Choroid plexus epithelial cell (primary cell): ENCODE measurements at regions not wholly inside any gene's neighbourhood (a gene's known extent, or its start where the extent isn't known, plus 50 kb on each side); places are given as distances from the start of the nearest gene placed in this dataset.
"Not testable (repeated sequence)": the region's sequence is repeated elsewhere in the genome, so short reads cannot be mapped to it uniquely, and the experiment has no call there.

Experiments
- DNase-seq: peaks from one replicate; pipeline ENCODE4 v3.0.0-alpha.2; 2010; ENCODE audit warnings: low read depth
- H3K4me3 ChIP-seq: 2 replicates; pipeline ENCODE4 v1.5.1; 2011; ENCODE audit warnings: low read depth, mild to moderate bottlenecking, control low read depth, low read length, moderate library complexity
- TF ChIP-seq, protein P1 (sequence below): conservative IDR thresholded peaks from 2 replicates; pipeline ENCODE4 v1.5.1; 2011; ENCODE audit warnings: low read depth, mild to moderate bottlenecking, control low read depth, inconsistent platforms, low read length, moderate library complexity

DNA sequence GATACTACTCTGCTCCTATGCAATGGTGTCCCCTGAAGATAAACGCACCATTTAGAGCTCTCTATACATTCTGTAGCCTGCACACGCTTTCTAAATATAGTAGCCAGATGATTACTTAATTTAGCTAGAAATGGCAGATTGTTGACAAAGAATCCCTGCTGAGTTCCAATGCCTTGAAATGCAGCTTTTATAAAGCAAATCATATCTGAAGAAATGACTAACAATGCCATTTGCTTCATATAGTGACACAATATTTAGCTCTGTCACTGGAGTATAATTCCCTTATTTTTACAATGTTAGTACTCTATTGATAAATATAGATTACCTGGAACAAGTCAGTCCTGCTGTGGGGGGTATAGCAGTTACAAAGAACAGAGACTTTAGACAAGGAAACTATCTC lies 166.2 kb downstream of the CDCA7 start:
- TF ChIP-seq, protein P1, sequence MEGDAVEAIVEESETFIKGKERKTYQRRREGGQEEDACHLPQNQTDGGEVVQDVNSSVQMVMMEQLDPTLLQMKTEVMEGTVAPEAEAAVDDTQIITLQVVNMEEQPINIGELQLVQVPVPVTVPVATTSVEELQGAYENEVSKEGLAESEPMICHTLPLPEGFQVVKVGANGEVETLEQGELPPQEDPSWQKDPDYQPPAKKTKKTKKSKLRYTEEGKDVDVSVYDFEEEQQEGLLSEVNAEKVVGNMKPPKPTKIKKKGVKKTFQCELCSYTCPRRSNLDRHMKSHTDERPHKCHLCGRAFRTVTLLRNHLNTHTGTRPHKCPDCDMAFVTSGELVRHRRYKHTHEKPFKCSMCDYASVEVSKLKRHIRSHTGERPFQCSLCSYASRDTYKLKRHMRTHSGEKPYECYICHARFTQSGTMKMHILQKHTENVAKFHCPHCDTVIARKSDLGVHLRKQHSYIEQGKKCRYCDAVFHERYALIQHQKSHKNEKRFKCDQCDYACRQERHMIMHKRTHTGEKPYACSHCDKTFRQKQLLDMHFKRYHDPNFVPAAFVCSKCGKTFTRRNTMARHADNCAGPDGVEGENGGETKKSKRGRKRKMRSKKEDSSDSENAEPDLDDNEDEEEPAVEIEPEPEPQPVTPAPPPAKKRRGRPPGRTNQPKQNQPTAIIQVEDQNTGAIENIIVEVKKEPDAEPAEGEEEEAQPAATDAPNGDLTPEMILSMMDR: no peak
- DNase-seq: no peak
- H3K4me3 ChIP-seq: no peak overlapping the region

DNA sequence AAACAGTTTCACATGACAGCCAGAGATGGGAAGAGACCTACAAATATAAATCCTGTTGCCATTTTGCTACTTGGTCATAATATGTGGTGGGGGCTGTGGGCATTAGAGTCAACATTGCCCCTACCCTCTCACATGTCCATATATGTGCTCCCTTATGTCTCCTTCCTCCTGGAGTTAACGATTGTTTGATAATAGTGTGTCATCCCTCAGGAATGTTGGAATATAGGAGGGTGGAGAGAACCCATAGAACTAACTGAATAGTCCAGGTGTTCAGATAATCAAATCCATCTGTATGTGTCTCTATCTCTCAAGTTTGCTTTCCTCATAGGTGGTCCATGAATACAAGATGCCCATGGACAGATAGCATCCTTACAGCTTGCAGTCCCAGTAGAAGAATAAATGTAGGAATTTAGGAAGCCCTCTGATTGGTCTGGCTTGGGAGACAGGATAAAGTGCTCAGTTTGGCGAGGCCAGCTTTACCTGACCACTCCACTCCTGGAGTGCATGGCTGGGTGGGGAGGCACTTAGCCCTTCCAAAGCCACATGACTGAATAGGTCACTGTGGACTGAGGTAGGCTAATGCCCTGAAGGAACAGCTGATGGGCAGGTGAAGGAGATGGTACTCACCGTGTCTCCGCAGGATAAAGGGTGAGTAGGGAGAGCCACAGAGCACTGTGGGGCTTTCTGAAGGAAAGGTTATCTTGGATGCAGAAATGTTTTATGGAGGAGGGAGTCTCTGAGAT lies 166.9 kb downstream of the CDCA7 start:
- TF ChIP-seq, protein P1: no peak
- DNase-seq: no peak
- H3K4me3 ChIP-seq: no peak overlapping the region

DNA sequence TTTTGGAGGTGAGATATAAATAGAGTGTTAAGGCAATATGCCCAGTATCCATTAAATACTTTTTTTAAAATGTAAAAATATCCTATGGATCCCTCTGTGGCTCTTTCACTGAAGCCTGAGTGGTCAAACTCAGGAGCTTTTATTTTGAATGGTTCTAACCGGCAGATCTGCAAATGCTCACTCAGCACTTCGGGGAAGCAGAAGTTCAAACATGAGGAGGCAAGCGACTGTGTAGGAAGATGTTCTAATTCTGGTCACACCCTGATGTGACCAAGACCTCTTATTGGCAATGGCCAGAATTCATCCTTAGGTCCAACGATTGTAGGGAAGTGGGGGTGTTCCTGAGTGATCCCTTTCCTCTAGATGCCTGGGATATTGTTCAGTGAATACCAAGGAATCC lies 168.8 kb downstream of the CDCA7 start:
- no peak for DNase-seq
- H3K4me3 ChIP-seq: no peak overlapping the region
- TF ChIP-seq, protein P1: no peak

DNA sequence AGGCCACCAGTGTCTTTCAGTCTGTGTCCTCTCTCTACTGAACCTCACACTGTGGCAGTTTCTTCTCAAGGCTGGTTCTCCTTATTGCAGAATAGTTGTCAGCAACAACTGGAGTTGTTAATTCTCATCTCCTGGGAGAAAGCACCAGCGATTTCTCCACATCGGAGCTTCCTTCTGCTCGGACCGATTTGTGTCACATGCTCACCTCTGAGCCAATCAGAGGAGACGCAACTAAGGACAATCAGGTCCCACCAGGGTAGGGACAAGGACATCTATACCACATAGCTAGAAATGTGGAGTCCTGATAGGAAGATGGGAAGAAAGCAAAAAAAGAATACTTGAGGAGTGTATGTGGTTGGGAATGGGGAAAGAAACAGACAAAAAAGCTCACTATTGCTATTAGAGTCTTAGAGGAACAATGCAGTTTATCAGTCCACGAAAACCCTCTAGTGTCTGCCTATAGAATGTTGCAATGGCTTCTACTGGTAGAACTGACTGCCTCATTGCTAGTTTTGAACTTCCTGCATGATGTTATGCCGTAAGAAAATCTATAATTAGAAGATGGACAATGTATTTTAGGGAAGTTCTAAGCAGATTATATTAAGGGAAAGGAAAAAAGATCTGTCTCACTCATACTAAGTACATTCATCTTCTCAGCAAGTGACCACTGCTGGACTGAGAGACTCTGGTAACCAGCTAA lies 169.7 kb downstream of the CDCA7 start:
- TF ChIP-seq, protein P1: no peak
- DNase-seq: no peak
- no peak overlapping the region for H3K4me3 ChIP-seq

DNA sequence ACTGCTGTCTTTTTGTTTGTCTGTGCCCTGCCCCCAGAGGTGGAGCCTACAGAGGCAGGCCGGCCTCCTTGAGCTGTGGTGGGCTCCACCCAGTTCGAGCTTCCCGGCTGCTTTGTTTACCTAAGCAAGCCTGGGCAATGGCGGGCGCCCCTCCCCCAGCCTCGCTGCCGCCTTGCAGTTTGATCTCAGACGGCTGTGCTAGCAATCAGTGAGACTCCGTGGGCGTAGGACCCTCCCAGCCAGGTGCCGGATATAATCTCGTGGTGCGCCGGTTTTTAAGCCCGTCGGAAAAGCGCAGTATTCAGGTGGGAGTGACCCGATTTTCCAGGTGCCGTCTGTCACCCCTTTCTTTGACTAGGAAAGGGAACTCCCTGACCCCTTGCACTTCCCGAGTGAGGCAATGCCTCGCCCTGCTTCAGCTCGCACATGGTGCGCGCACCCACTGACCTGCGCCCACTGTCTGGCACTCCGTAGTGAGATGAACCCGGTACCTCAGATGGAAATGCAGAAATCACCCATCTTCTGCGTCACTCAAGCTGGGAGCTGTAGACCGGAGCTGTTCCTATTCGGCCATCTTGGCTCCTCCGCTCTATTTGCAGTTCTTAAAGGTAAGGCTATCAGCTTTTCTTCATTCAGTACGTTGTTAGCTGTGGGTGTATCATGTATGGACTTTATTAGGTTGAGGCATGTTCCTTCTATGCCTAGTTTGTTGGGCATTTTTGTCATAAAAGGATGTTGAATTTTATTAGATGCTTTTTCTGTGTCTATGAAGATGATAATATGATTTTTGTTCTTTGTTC lies 178.3 kb downstream of the CDCA7 start:
- not testable (repeated sequence) for DNase-seq, H3K4me3 ChIP-seq

DNA sequence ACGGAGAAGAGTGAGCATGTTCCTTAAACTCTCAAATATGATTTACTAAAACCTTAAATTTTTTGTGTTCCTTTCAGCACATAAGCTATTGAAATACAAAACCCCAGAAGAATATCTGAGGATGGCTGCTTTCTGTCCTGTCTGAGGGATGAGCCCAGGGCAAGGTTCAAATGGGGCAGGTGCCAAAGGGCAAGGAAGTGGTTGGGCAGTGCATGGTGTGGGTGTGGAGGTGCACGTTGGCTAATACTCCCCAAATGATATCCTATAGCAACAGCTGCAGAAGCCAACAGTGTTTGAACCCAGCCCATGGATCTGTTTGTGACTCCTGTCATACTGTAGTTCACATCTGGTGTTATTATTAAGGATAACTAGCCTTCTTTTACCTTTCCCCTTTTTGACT lies 183.0 kb downstream of the CDCA7 start:
- TF ChIP-seq, protein P1: no peak
- DNase-seq: no peak
- no peak overlapping the region for H3K4me3 ChIP-seq

DNA sequence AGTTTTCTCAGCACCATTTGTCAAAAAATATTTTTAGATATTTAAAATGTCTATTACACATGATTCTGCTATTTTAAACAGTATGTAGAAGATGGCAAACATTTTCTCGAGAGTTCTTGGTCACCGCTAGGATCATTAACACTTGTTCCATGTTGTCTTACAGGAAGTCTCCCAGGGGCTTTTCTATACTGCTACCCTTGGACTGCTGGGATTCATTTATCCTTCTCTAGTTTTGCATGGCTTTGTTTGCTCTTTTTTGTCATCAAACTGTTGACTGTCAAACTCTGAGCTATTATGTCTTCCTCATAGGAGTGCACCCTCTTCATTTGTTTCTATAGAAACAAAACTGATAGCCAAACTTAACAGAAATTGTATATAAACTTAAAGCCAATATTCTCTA lies 184.9 kb downstream of the CDCA7 start:
- TF ChIP-seq, protein P1: no peak
- no peak for DNase-seq

More for the DNA sequence above, 184.9 kb downstream of the CDCA7 start:
- H3K4me3 ChIP-seq: no peak overlapping the region
